Trophoblast cell (in vitro differentiated cells and primary cell): ENCODE measurements at regions not wholly inside any gene's neighbourhood (a gene's known extent, or its start where the extent isn't known, plus 50 kb on each side); places are given as distances from the start of the nearest gene placed in this dataset.

Experiments
- DNase-seq, 2 donors: peaks; one replicate each; pipeline ENCODE4 v3.0.0-alpha.2; 2016
- H2AFZ ChIP-seq: 2 replicates; pipeline ENCODE4 v1.6.1; 2013; ENCODE audit warnings: low read length, moderate library complexity, mild to moderate bottlenecking; ENCODE audit not compliant: insufficient read depth, poor library complexity
- H2AK5ac ChIP-seq: 2 replicates; pipeline ENCODE4 v1.6.1; 2013; ENCODE audit warnings: mild to moderate bottlenecking, low read length
- H2BK120ac ChIP-seq: 2 replicates; pipeline ENCODE4 v1.6.1; 2013; ENCODE audit warnings: low read length, mild to moderate bottlenecking, moderate library complexity; ENCODE audit not compliant: insufficient read depth, poor library complexity
- H2BK12ac ChIP-seq: 2 replicates; pipeline ENCODE4 v1.6.1; 2013; ENCODE audit warnings: mild to moderate bottlenecking, low read length, moderate library complexity
- H2BK5ac ChIP-seq: 2 replicates; pipeline ENCODE4 v1.6.1; 2013; ENCODE audit warnings: low read length, low read depth, moderate library complexity, mild to moderate bottlenecking; ENCODE audit not compliant: poor library complexity
- H3K14ac ChIP-seq: 2 replicates; pipeline ENCODE4 v1.6.1; 2013; ENCODE audit warnings: mild to moderate bottlenecking, low read length
- H3K18ac ChIP-seq: 2 replicates; pipeline ENCODE4 v1.6.1; 2013; ENCODE audit warnings: mild to moderate bottlenecking, low read length
- H3K23ac ChIP-seq: 2 replicates; pipeline ENCODE4 v1.6.1; 2013; ENCODE audit warnings: low read length
- H3K27ac ChIP-seq: 2 replicates; pipeline ENCODE4 v1.5.1; 2013; ENCODE audit warnings: low read depth, mild to moderate bottlenecking, inconsistent platforms, low read length, moderate library complexity
- H3K27me3 ChIP-seq: 2 replicates; pipeline ENCODE4 v1.6.1; 2013; ENCODE audit warnings: inconsistent platforms, mild to moderate bottlenecking, low read length, moderate library complexity; ENCODE audit not compliant: insufficient read depth
- H3K36me3 ChIP-seq, 2 experiments: 1 replicate in 1 of 2; 2 replicates in 1 of 2; pipeline ENCODE4 v1.6.1; 2013; ENCODE audit warnings: low read length in 2 of 2, mild to moderate bottlenecking in 2 of 2, moderate library complexity in 1 of 2; ENCODE audit not compliant: insufficient read depth in 2 of 2, control insufficient read depth in 1 of 2
- H3K4ac ChIP-seq: 2 replicates; pipeline ENCODE4 v1.6.1; 2013; ENCODE audit warnings: low read depth, mild to moderate bottlenecking, low read length, moderate library complexity
- H3K4me1 ChIP-seq, 2 experiments: 1 replicate in 1 of 2; 2 replicates in 1 of 2; pipeline ENCODE4 v1.6.1; 2013; ENCODE audit warnings: low read length in 2 of 2, mild to moderate bottlenecking in 2 of 2, moderate library complexity in 1 of 2; ENCODE audit not compliant: insufficient read depth in 2 of 2, control insufficient read depth in 1 of 2
- H3K4me2 ChIP-seq: 2 replicates; pipeline ENCODE4 v1.6.1; 2013; ENCODE audit warnings: inconsistent platforms, mild to moderate bottlenecking, low read length, moderate library complexity
- H3K4me3 ChIP-seq: 2 replicates; pipeline ENCODE4 v1.5.1; 2013; ENCODE audit warnings: mild to moderate bottlenecking, low read depth, low read length, inconsistent platforms
- H3K79me1 ChIP-seq: one replicate; pipeline ENCODE4 v1.6.1; 2013; ENCODE audit warnings: low read length
- H3K79me2 ChIP-seq: 2 replicates; pipeline ENCODE4 v1.6.1; 2013; ENCODE audit warnings: low read length, mild to moderate bottlenecking; ENCODE audit not compliant: control insufficient read depth, insufficient read depth, poor library complexity
- H3K9ac ChIP-seq: 2 replicates; pipeline ENCODE4 v1.6.1; 2013; ENCODE audit warnings: mild to moderate bottlenecking, low read length
- H3K9me3 ChIP-seq: 2 replicates; pipeline ENCODE4 v1.6.1; 2013; ENCODE audit warnings: low read depth, mild to moderate bottlenecking, control low read depth, inconsistent platforms, low read length; ENCODE audit not compliant: insufficient read depth
- H4K12ac ChIP-seq: 2 replicates; pipeline ENCODE4 v1.6.1; 2013; ENCODE audit warnings: low read depth, mild to moderate bottlenecking, low read length, moderate library complexity
- H4K8ac ChIP-seq: 2 replicates; pipeline ENCODE4 v1.6.1; 2013; ENCODE audit warnings: low read depth, mild to moderate bottlenecking, low read length, moderate library complexity
- H4K91ac ChIP-seq: one replicate; pipeline ENCODE4 v1.6.1; 2013; ENCODE audit warnings: low read depth, mild to moderate bottlenecking, low read length, moderate library complexity
- WGBS: extraction: QIAGEN DNeasy Blood & Tissue Kit; methylation state at CpG from one replicate; pipeline ENCODE4 v1.1.7; 2013; ENCODE audit warnings: missing lambda C conversion rate; ENCODE audit not compliant: insufficient read length, insufficient coverage; ENCODE audit errors: extremely low coverage; 5-methylcytosine and 5-hydroxymethylcytosine counted together

- no peak for DNase-seq
- Histone ChIP-seq H4K91ac (no peak overlapping the region), H3K9ac (no peak overlapping the region), H3K4me1 (no peaks in the 10 kb centered on the region), H3K4me3 (no peak overlapping the region), H2BK12ac (no peak overlapping the region), H3K23ac (no peak overlapping the region), H3K27ac (no peak overlapping the region), H3K79me1 (no peaks in the 10 kb centered on the region), H3K27me3 (no peaks in the 10 kb centered on the region), H3K79me2 (no peaks in the 10 kb centered on the region), H4K8ac (no peak overlapping the region), H2BK5ac (no peak overlapping the region), H3K9me3 (no peaks in the 10 kb centered on the region), H4K12ac (no peak overlapping the region), H3K14ac (no peak overlapping the region), H2AFZ (no peak overlapping the region), H2AK5ac (no peak overlapping the region), H2BK120ac (no peak overlapping the region), H3K36me3 (no peaks in the 10 kb centered on the region), H3K18ac (no peak overlapping the region), H3K4ac (no peak overlapping the region), H3K4me2 (no peak overlapping the region)
- WGBS = no CpG with 5 or more reads among the region's 9 CpGs
These were observed 161.3 kb downstream of the INO80D start for GRCh38 chr2:205924676-205925075.

- Histone ChIP-seq H3K9ac (no peak overlapping the region), H4K8ac (no peak overlapping the region), H3K4me1 (no peaks in the 10 kb centered on the region), H3K23ac (no peak overlapping the region), H3K27me3 (no peaks in the 10 kb centered on the region), H2BK12ac (no peak overlapping the region), H3K79me2 (no peaks in the 10 kb centered on the region), H2BK120ac (no peak overlapping the region), H3K79me1 (no peaks in the 10 kb centered on the region), H3K36me3 (no peaks in the 10 kb centered on the region), H2AFZ (no peak overlapping the region), H3K9me3 (no peaks in the 10 kb centered on the region), H3K18ac (no peak overlapping the region), H3K14ac (no peak overlapping the region), H3K27ac (no peak overlapping the region), H2BK5ac (no peak overlapping the region), H3K4ac (no peak overlapping the region), H3K4me3 (no peak overlapping the region), H4K12ac (no peak overlapping the region), H2AK5ac (no peak overlapping the region), H3K4me2 (no peak overlapping the region), H4K91ac (no peak overlapping the region)
- no CpG with 5 or more reads among the region's 1 CpG for WGBS
- no peak for DNase-seq
These were observed 170.8 kb downstream of the INO80D start for GRCh38 chr2:205915130-205915524.

- no peaks in the 10 kb centered on the region for H3K79me1 ChIP-seq
- no peaks in the 10 kb centered on the region for H3K36me3 ChIP-seq
- no peak overlapping the region for H4K91ac ChIP-seq
- H2BK120ac ChIP-seq = no peak overlapping the region
- no peak overlapping the region for H2BK5ac ChIP-seq
- no peak overlapping the region for H4K8ac ChIP-seq
- H3K9me3 ChIP-seq = no peaks in the 10 kb centered on the region
- H3K4me2 ChIP-seq = no peak overlapping the region
- no peaks in the 10 kb centered on the region for H3K27me3 ChIP-seq
- H3K27ac ChIP-seq = no peak overlapping the region
- no CpG with 5 or more reads among the region's 4 CpGs for WGBS
- H4K12ac ChIP-seq = no peak overlapping the region
- no peak overlapping the region for H3K4me3 ChIP-seq
- no peak overlapping the region for H3K18ac ChIP-seq
- H3K14ac ChIP-seq = no peak overlapping the region
- H2BK12ac ChIP-seq = no peak overlapping the region
- no peak overlapping the region for H3K23ac ChIP-seq
- H3K79me2 ChIP-seq = no peaks in the 10 kb centered on the region
- H3K4me1 ChIP-seq = no peaks in the 10 kb centered on the region
- no peak for DNase-seq
- no peak overlapping the region for H2AFZ ChIP-seq
- no peak overlapping the region for H3K9ac ChIP-seq
- H3K4ac ChIP-seq = no peak overlapping the region
- no peak overlapping the region for H2AK5ac ChIP-seq
These were observed 171.5 kb downstream of the INO80D start for GRCh38 chr2:205914213-205915129.

- no peak overlapping the region for H3K27ac ChIP-seq
- H3K36me3 ChIP-seq = no peaks in the 10 kb centered on the region
- no peaks in the 10 kb centered on the region for H3K4me1 ChIP-seq
- H3K18ac ChIP-seq = no peak overlapping the region
- no peak overlapping the region for H3K4ac ChIP-seq
- no peak overlapping the region for H3K4me3 ChIP-seq
- H4K12ac ChIP-seq = no peak overlapping the region
- DNase-seq = no peak
- no peak overlapping the region for H4K8ac ChIP-seq
- H3K27me3 ChIP-seq = no peaks in the 10 kb centered on the region
- no peak overlapping the region for H3K23ac ChIP-seq
- H3K9me3 ChIP-seq = no peaks in the 10 kb centered on the region
- no peak overlapping the region for H3K14ac ChIP-seq
- H4K91ac ChIP-seq = no peak overlapping the region
- no peak overlapping the region for H3K9ac ChIP-seq
- H2BK120ac ChIP-seq = no peak overlapping the region
- H2AK5ac ChIP-seq = no peak overlapping the region
- H3K79me2 ChIP-seq = no peaks in the 10 kb centered on the region
- no peak overlapping the region for H2AFZ ChIP-seq
- no CpG with 5 or more reads among the region's 1 CpG for WGBS
- H2BK5ac ChIP-seq = no peak overlapping the region
- no peaks in the 10 kb centered on the region for H3K79me1 ChIP-seq
- no peak overlapping the region for H3K4me2 ChIP-seq
- no peak overlapping the region for H2BK12ac ChIP-seq
These were observed 172.3 kb downstream of the INO80D start for GRCh38 chr2:205913668-205914067.
